H1 (cell line): ENCODE measurements at regions not wholly inside any gene's neighbourhood (a gene's known extent, or its start where the extent isn't known, plus 50 kb on each side); places are given as distances from the start of the nearest gene placed in this dataset.

Experiments
- SAP30 ChIP-seq: fragments of 300-600 bp; sonication (generic); IDR thresholded peaks from 2 replicates; pipeline ENCODE4 v1.7.1; 2012; ENCODE audit warnings: low read length, moderate library complexity, mild to moderate bottlenecking, inconsistent platforms; ENCODE audit not compliant: insufficient read depth, insufficient replicate concordance
- TAF7 ChIP-seq: optimal IDR thresholded peaks from 2 replicates; pipeline ENCODE3; 2011; ENCODE audit warnings: low read depth, mild to moderate bottlenecking, inconsistent platforms, low read length, moderate library complexity, borderline replicate concordance

DNA sequence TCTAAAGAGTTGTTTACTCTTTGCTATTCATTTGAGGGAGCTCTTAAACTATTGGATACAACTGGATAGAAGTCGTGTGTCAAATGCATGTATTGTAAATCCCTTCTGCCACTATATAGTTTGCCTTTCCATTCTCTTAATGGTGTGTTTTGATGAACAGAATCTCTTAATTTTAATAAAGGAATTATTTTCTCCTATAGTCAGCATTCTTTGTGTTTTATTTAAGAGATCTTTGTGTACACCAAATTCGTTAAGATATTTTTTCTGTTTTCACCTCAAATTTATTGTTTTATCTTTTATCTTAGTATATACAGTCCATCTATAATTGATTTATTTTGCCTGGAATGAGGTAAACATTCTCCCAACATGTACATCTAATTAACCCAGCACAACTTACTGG is 551.5 kb upstream of the AGTR1 start (continued):
- TF ChIP-seq SAP30 = no peak
- no peak for TF ChIP-seq TAF7
